ENCODE measurements at regions not wholly inside any gene's neighbourhood (a gene's known extent, or its start where the extent isn't known, plus 50 kb on each side); places are given as distances from the start of the nearest gene placed in this dataset.

GRCh38 chr4:183848805-183849204 is 56.3 kb upstream of the STOX2 start:
- no peak for DNase-seq (ENCODE audit: low read depth in 2 of 2)

GRCh38 chr4:183852910-183853547 is 52.1 kb upstream of the STOX2 start:
- DNase-seq (ENCODE audit: low read depth in 2 of 2) = no peak

GRCh38 chr4:183853548-183853940 is 51.6 kb upstream of the STOX2 start:
- no peak for DNase-seq (ENCODE audit: low read depth in 2 of 2)

Data from activated CD8-positive, alpha-beta memory T cell treated with anti-CD3 and anti-CD28 coated beads for 4 hours (primary cell).